ENCODE measurements at regions not wholly inside any gene's neighbourhood (a gene's known extent, or its start where the extent isn't known, plus 50 kb on each side); places are given as distances from the start of the nearest gene placed in this dataset.

GRCh38 chr18:40371673-40372072 lies 1583.4 kb upstream of the PIK3C3 start:
- Mint-ChIP-seq H3K4me1 (no peaks in the 10 kb centered on the region), H3K4me3 (no peak overlapping the region), H3K36me3 (no peaks in the 10 kb centered on the region), H3K9me3 (peaks cover 0 to 32% (median 16%) of the 10 kb centered on the region in 8 donors), H3K27me3 (no peaks in the 10 kb centered on the region), H3K27ac (no peak overlapping the region)
- DNase-seq: no peak
- Histone ChIP-seq H3K36me3 (ENCODE audit: insufficient read depth, low read length) (no peaks in the 10 kb centered on the region), H3K4me1 (ENCODE audit: insufficient read depth, low read length) (no peaks in the 10 kb centered on the region), H3K4me3 (ENCODE audit: low read length in 2 of 2) (no peak overlapping the region), H3K27ac (ENCODE audit: low read depth, low read length) (no peak overlapping the region), H3K9me3 (ENCODE audit: control insufficient read depth in 1 of 2, low read length in 2 of 2) (peaks cover 0 to 4% of the 10 kb centered on the region in 2 donors), H3K27me3 (ENCODE audit: insufficient read depth, low read length) (no peaks in the 10 kb centered on the region)
- CTCF ChIA-PET (ENCODE audit: partially characterized antibody): no interaction called here
- POLR2A ChIA-PET (ENCODE audit: partially characterized antibody): no interaction called here
- intact Hi-C loops (cut with micrococcal nuclease): no loop called here

- Mint-ChIP-seq H3K4me3 (no peak overlapping the region), H3K4me1 (no peaks in the 10 kb centered on the region), H3K27ac (no peak overlapping the region), H3K9me3 (peaks cover 0 to 37% (median 22%) of the 10 kb centered on the region in 8 donors), H3K36me3 (no peaks in the 10 kb centered on the region), H3K27me3 (no peaks in the 10 kb centered on the region)
- Histone ChIP-seq H3K36me3 (ENCODE audit: insufficient read depth, low read length) (no peaks in the 10 kb centered on the region), H3K9me3 (ENCODE audit: control insufficient read depth in 1 of 2, low read length in 2 of 2) (peaks cover 0 to 4% of the 10 kb centered on the region in 2 donors), H3K27me3 (ENCODE audit: insufficient read depth, low read length) (no peaks in the 10 kb centered on the region), H3K4me3 (ENCODE audit: low read length in 2 of 2) (no peak overlapping the region), H3K4me1 (ENCODE audit: insufficient read depth, low read length) (no peaks in the 10 kb centered on the region), H3K27ac (ENCODE audit: low read depth, low read length) (no peak overlapping the region)
- ChIA-PET POLR2A (ENCODE audit: partially characterized antibody) (no interaction called here), CTCF (ENCODE audit: partially characterized antibody) (no interaction called here)
- DNase-seq: no peak
- intact Hi-C loops (cut with micrococcal nuclease): no loop called here
Observed at GRCh38 chr18:40367576-40367975, 1587.5 kb upstream of the PIK3C3 start.

- intact Hi-C loops (cut with micrococcal nuclease): no loop called here
- Histone ChIP-seq H3K9me3 (ENCODE audit: control insufficient read depth in 1 of 2, low read length in 2 of 2) (peaks cover 0 to 4% of the 10 kb centered on the region in 2 donors), H3K36me3 (ENCODE audit: insufficient read depth, low read length) (no peaks in the 10 kb centered on the region), H3K4me1 (ENCODE audit: insufficient read depth, low read length) (no peaks in the 10 kb centered on the region), H3K27me3 (ENCODE audit: insufficient read depth, low read length) (no peaks in the 10 kb centered on the region), H3K4me3 (ENCODE audit: low read length in 2 of 2) (no peak overlapping the region), H3K27ac (ENCODE audit: low read depth, low read length) (no peak overlapping the region)
- Mint-ChIP-seq H3K36me3 (no peaks in the 10 kb centered on the region), H3K9me3 (peaks cover 0 to 29% (median 18%) of the 10 kb centered on the region in 8 donors), H3K4me1 (no peaks in the 10 kb centered on the region), H3K4me3 (no peak overlapping the region), H3K27ac (no peak overlapping the region), H3K27me3 (no peaks in the 10 kb centered on the region)
- ChIA-PET POLR2A (ENCODE audit: partially characterized antibody) (no interaction called here), CTCF (ENCODE audit: partially characterized antibody) (no interaction called here)
- no peak for DNase-seq
Observed at GRCh38 chr18:40366521-40366920, 1588.5 kb upstream of the PIK3C3 start.

- intact Hi-C loops (cut with micrococcal nuclease): no loop called here
- H3K36me3 Mint-ChIP-seq: no peaks in the 10 kb centered on the region
- H3K36me3 ChIP-seq (ENCODE audit: insufficient read depth, low read length): no peaks in the 10 kb centered on the region
- no peak overlapping the region for H3K4me3 Mint-ChIP-seq
- ChIA-PET POLR2A (ENCODE audit: partially characterized antibody) (interaction anchor here (0.6 kb wide), 1 partner anchor 22 kb away, joined by 3 read pairs; no protein-coding TSS in a partner anchor), CTCF (ENCODE audit: partially characterized antibody) (no interaction called here)
- peaks cover 0 to 27% (median 17%) of the 10 kb centered on the region in 8 donors for H3K9me3 Mint-ChIP-seq
- H3K27me3 Mint-ChIP-seq: no peaks in the 10 kb centered on the region
- no peaks in the 10 kb centered on the region for H3K4me1 Mint-ChIP-seq
- no peak for DNase-seq
- peaks cover 0 to 4% of the 10 kb centered on the region in 2 donors for H3K9me3 ChIP-seq (ENCODE audit: control insufficient read depth in 1 of 2, low read length in 2 of 2)
- no peaks in the 10 kb centered on the region for H3K27me3 ChIP-seq (ENCODE audit: insufficient read depth, low read length)
- H3K27ac ChIP-seq (ENCODE audit: low read depth, low read length): no peak overlapping the region
- no peaks in the 10 kb centered on the region for H3K4me1 ChIP-seq (ENCODE audit: insufficient read depth, low read length)
- H3K4me3 ChIP-seq (ENCODE audit: low read length in 2 of 2): no peak overlapping the region
- no peak overlapping the region for H3K27ac Mint-ChIP-seq
Observed at GRCh38 chr18:40365526-40365925, 1589.5 kb upstream of the PIK3C3 start.

- no peaks in the 10 kb centered on the region for H3K4me1 Mint-ChIP-seq
- H3K27ac Mint-ChIP-seq: no peak overlapping the region
- no peaks in the 10 kb centered on the region for H3K9me3 ChIP-seq (ENCODE audit: control insufficient read depth in 1 of 2, low read length in 2 of 2)
- no peaks in the 10 kb centered on the region for H3K27me3 Mint-ChIP-seq
- intact Hi-C loops (cut with micrococcal nuclease): no loop called here
- no peak overlapping the region for H3K4me3 ChIP-seq (ENCODE audit: low read length in 2 of 2)
- no peak for DNase-seq
- no peaks in the 10 kb centered on the region for H3K27me3 ChIP-seq (ENCODE audit: insufficient read depth, low read length)
- H3K27ac ChIP-seq (ENCODE audit: low read depth, low read length): no peak overlapping the region
- CTCF ChIA-PET (ENCODE audit: partially characterized antibody): no interaction called here
- POLR2A ChIA-PET (ENCODE audit: partially characterized antibody): no interaction called here
- H3K4me3 Mint-ChIP-seq: no peak overlapping the region
- peaks cover 0 to 23% (median 11%) of the 10 kb centered on the region in 8 donors for H3K9me3 Mint-ChIP-seq
- no peaks in the 10 kb centered on the region for H3K36me3 Mint-ChIP-seq
- H3K36me3 ChIP-seq (ENCODE audit: insufficient read depth, low read length): no peaks in the 10 kb centered on the region
- H3K4me1 ChIP-seq (ENCODE audit: insufficient read depth, low read length): no peaks in the 10 kb centered on the region
Observed at GRCh38 chr18:40360558-40360957, 1594.5 kb upstream of the PIK3C3 start.

GRCh38 chr18:40357536-40357935 lies 1597.5 kb upstream of the PIK3C3 start:
- no peak overlapping the region for H3K4me3 Mint-ChIP-seq
- no peak for DNase-seq
- no peak overlapping the region for H3K27ac ChIP-seq (ENCODE audit: low read depth, low read length)
- no peaks in the 10 kb centered on the region for H3K36me3 Mint-ChIP-seq
- H3K9me3 Mint-ChIP-seq: peaks cover 0 to 27% (median 17%) of the 10 kb centered on the region in 8 donors
- CTCF ChIA-PET (ENCODE audit: partially characterized antibody): no interaction called here
- H3K27ac Mint-ChIP-seq: no peak overlapping the region
- H3K36me3 ChIP-seq (ENCODE audit: insufficient read depth, low read length): no peaks in the 10 kb centered on the region
- no peaks in the 10 kb centered on the region for H3K4me1 Mint-ChIP-seq
- no peaks in the 10 kb centered on the region for H3K9me3 ChIP-seq (ENCODE audit: control insufficient read depth in 1 of 2, low read length in 2 of 2)
- intact Hi-C loops (cut with micrococcal nuclease): no loop called here
- H3K4me1 ChIP-seq (ENCODE audit: insufficient read depth, low read length): no peaks in the 10 kb centered on the region
- no peaks in the 10 kb centered on the region for H3K27me3 ChIP-seq (ENCODE audit: insufficient read depth, low read length)
- POLR2A ChIA-PET (ENCODE audit: partially characterized antibody): no interaction called here
- no peak overlapping the region for H3K4me3 ChIP-seq (ENCODE audit: low read length in 2 of 2)
- no peaks in the 10 kb centered on the region for H3K27me3 Mint-ChIP-seq

GRCh38 chr18:40356168-40356567 lies 1598.9 kb upstream of the PIK3C3 start:
- Mint-ChIP-seq H3K27ac (no peak overlapping the region), H3K9me3 (peaks cover 0 to 29% (median 18%) of the 10 kb centered on the region in 8 donors), H3K36me3 (no peaks in the 10 kb centered on the region), H3K4me1 (no peaks in the 10 kb centered on the region), H3K27me3 (no peaks in the 10 kb centered on the region), H3K4me3 (no peak overlapping the region)
- Histone ChIP-seq H3K27me3 (ENCODE audit: insufficient read depth, low read length) (no peaks in the 10 kb centered on the region), H3K27ac (ENCODE audit: low read depth, low read length) (no peak overlapping the region), H3K4me1 (ENCODE audit: insufficient read depth, low read length) (no peaks in the 10 kb centered on the region), H3K36me3 (ENCODE audit: insufficient read depth, low read length) (no peaks in the 10 kb centered on the region), H3K4me3 (ENCODE audit: low read length in 2 of 2) (no peak overlapping the region), H3K9me3 (ENCODE audit: control insufficient read depth in 1 of 2, low read length in 2 of 2) (no peaks in the 10 kb centered on the region)
- ChIA-PET POLR2A (ENCODE audit: partially characterized antibody) (no interaction called here), CTCF (ENCODE audit: partially characterized antibody) (no interaction called here)
- intact Hi-C loops (cut with micrococcal nuclease): no loop called here
- DNase-seq: no peak

GRCh38 chr18:40355726-40356125 lies 1599.3 kb upstream of the PIK3C3 start:
- no peaks in the 10 kb centered on the region for H3K36me3 Mint-ChIP-seq
- H3K4me1 ChIP-seq (ENCODE audit: insufficient read depth, low read length): no peaks in the 10 kb centered on the region
- no peaks in the 10 kb centered on the region for H3K9me3 ChIP-seq (ENCODE audit: control insufficient read depth in 1 of 2, low read length in 2 of 2)
- no peaks in the 10 kb centered on the region for H3K27me3 Mint-ChIP-seq
- DNase-seq: no peak
- H3K27ac ChIP-seq (ENCODE audit: low read depth, low read length): no peak overlapping the region
- no peak overlapping the region for H3K4me3 Mint-ChIP-seq
- ChIA-PET POLR2A (ENCODE audit: partially characterized antibody) (no interaction called here), CTCF (ENCODE audit: partially characterized antibody) (no interaction called here)
- no peak overlapping the region for H3K27ac Mint-ChIP-seq
- H3K4me3 ChIP-seq (ENCODE audit: low read length in 2 of 2): no peak overlapping the region
- intact Hi-C loops (cut with micrococcal nuclease): no loop called here
- no peaks in the 10 kb centered on the region for H3K27me3 ChIP-seq (ENCODE audit: insufficient read depth, low read length)
- H3K4me1 Mint-ChIP-seq: no peaks in the 10 kb centered on the region
- no peaks in the 10 kb centered on the region for H3K36me3 ChIP-seq (ENCODE audit: insufficient read depth, low read length)
- H3K9me3 Mint-ChIP-seq: peaks cover 0 to 29% (median 18%) of the 10 kb centered on the region in 8 donors

All from CD4-positive, alpha-beta memory T cell (primary cell).